AG09319 (cell line): ENCODE measurements at regions not wholly inside any gene's neighbourhood (a gene's known extent, or its start where the extent isn't known, plus 50 kb on each side); places are given as distances from the start of the nearest gene placed in this dataset.
"Not testable (repeated sequence)": the region's sequence is repeated elsewhere in the genome, so short reads cannot be mapped to it uniquely, and the experiment has no call there.

Experiments
- DNase-seq: peaks from one replicate; pipeline ENCODE4 v3.0.0-alpha.2; 2010; ENCODE audit warnings: low read depth; ENCODE audit errors: extremely low read depth
- TF ChIP-seq, protein P1 (sequence below): IDR thresholded peaks from 2 replicates; pipeline ENCODE4 v1.5.1; 2011; ENCODE audit warnings: low read depth, mild to moderate bottlenecking, inconsistent platforms, low read length, moderate library complexity

DNA sequence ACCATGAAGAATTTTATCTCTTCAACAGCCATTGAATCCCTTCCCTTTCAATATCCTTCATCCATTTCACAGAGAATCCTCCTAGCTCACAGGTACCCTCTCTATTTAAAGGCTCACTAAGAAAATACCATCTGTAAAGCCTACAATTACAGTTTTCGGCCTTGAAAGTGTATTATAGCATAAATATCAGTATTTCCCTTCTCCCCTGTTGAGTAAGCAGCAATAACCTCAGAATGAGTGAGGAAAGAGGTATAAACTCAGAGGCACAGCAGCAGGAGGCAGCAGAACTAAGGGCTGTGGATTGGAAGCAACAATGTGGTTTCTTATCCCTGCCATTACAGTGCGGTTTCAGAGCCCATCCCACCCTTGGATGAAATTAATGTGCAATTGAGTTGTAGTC is 360.6 kb upstream of the ATP10A start:
- DNase-seq, result no peak
- TF ChIP-seq, protein P1, sequence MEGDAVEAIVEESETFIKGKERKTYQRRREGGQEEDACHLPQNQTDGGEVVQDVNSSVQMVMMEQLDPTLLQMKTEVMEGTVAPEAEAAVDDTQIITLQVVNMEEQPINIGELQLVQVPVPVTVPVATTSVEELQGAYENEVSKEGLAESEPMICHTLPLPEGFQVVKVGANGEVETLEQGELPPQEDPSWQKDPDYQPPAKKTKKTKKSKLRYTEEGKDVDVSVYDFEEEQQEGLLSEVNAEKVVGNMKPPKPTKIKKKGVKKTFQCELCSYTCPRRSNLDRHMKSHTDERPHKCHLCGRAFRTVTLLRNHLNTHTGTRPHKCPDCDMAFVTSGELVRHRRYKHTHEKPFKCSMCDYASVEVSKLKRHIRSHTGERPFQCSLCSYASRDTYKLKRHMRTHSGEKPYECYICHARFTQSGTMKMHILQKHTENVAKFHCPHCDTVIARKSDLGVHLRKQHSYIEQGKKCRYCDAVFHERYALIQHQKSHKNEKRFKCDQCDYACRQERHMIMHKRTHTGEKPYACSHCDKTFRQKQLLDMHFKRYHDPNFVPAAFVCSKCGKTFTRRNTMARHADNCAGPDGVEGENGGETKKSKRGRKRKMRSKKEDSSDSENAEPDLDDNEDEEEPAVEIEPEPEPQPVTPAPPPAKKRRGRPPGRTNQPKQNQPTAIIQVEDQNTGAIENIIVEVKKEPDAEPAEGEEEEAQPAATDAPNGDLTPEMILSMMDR, result no peak

DNA sequence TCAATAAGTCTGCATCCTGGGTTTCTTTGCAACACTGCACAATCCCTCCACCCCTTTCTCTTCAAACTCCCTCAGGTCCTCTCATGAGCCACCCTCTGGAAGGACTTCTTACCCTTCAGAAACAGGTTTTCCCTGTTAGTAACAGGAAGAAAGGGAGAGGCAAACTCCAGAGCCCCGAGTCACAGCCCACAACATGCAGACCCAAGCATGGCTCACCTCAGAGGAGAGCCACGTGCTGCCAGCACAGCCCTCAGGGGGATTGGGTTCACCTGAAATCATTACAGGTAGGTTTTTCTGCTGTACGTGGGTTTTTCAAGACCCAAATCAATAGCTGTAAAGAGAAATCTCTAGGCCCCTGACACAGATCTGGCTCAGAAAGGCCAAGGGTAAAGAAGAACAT is 359.7 kb upstream of the ATP10A start:
- DNase-seq, result no peak
- TF ChIP-seq, protein P1, result no peak

DNA sequence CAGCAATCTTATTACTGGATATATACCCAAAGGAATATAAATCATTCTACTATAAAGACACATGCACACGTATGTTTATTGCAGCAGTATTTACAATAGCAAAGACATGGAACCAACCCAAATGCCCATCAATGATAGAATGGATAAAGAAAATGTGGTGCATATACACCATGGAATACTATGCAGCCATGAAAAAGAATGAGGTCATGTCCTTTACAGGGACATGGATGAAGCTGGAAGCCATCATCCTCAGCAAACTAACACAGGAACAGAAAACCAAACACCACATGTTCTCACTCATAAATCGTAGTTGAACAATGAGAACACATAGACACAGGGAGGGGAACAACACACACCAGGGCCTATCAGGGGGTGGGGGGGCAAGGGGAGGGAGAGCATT is 353.9 kb upstream of the ATP10A start:
- DNase-seq, result not testable (repeated sequence)

- TF ChIP-seq, protein P1, result no peak
Measured at GRCh38 chr15:26214290-26214689, 351.2 kb upstream of the ATP10A start.

DNA sequence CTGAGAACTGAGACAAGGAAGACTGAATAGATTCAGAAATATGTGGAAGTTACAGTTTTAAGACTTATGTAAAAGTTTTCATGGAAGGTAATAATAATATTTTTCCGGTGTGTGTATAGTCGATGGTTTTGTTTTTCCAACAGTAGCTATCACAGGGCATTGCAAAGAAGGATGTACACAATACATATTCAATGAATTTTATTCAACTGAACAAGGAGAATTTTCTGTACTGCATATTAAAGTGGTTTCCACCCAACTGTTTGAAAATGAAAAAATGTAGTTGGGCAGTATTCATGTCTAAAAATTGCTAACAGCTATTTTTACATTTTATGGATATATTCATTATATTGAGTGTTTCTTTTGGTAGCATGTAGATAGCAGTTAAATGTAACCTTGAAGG is 350.3 kb upstream of the ATP10A start:
- no peak for DNase-seq
- TF ChIP-seq, protein P1, result no peak

More at GRCh38 chr15:26214290-26214689, 351.2 kb upstream of the ATP10A start:
- no peak for DNase-seq

DNA sequence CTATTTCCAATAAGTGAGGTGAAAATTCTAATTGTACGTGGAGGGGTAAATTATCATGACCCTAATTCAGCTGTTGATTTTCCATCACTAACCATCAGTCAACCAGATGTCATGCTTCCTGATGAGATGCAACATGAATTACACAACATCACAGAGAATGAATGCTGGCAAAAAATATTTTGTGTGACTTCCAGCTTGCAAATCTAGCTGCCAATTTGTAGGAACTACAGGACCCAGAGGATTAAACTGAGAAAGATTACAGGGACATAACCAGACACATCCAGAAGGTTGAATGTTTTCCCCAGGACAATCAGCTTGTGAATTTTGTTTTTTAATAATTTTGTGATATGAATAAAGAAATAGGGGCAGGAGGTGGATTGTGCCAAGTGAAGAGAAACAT is 349.0 kb upstream of the ATP10A start:
- TF ChIP-seq, protein P1, result no peak
- no peak for DNase-seq

DNA sequence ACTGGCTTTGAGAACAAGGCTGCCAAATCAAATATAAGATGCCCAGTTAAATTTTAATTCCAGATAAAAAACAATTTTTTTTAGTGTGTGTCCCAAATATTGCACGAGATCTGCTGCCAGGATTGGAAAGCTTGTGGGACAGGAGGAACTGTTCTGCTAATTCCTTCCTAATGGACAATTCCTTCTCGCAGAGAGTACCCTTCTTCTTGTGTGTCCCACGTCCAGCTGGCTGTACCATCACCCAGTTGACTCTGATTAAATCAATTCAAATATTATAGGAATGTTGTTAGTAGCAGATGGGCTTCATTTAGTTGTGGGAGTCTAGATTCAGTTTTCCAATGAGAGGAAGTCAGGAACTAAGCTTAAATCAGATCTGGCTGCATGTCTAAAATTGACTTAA is 347.9 kb upstream of the ATP10A start:
- TF ChIP-seq, protein P1, result no peak
- no peak for DNase-seq

GRCh38 chr15:26201177-26201858 is 338.2 kb upstream of the ATP10A start:
- TF ChIP-seq, protein P1, result no peak
- no peak for DNase-seq
